GM23338 (cell line): ENCODE measurements at regions not wholly inside any gene's neighbourhood (a gene's known extent, or its start where the extent isn't known, plus 50 kb on each side); places are given as distances from the start of the nearest gene placed in this dataset.

Experiments
- ATAC-seq: fragments of 200-7000 bp; cut with Tn5 transposase; 3 replicates; pipeline ENCODE4 v1.9.1; 2020
- DNase-seq: peaks from one replicate; pipeline ENCODE4 v3.0.0-alpha.2; 2015; ENCODE audit warnings: low spot score
- H2AFZ ChIP-seq: fragments of 200-600 bp; sonication (generic); 2 replicates; pipeline ENCODE4 v1.8.0; 2016; ENCODE audit warnings: antibody characterized with exemption, mild to moderate bottlenecking, moderate library complexity
- H3F3A ChIP-seq: fragments of 200-600 bp; sonication (generic); replicated peaks from 2 replicates; pipeline ENCODE4 v1.8.0; 2017; ENCODE audit warnings: antibody characterized with exemption, mixed run types, low read depth
- H3K27ac ChIP-seq: fragments of 200-600 bp; sonication (generic); 2 replicates; pipeline ENCODE4 v1.6.1; 2016; ENCODE audit warnings: low read depth
- H3K27me3 ChIP-seq: fragments of 200-600 bp; sonication (generic); 2 replicates; pipeline ENCODE4 v1.8.0; 2016; ENCODE audit warnings: mild to moderate bottlenecking, mixed run types, moderate library complexity; ENCODE audit not compliant: insufficient read depth
- H3K36me3 ChIP-seq: fragments of 200-600 bp; sonication (generic); 2 replicates; pipeline ENCODE4 v1.8.0; 2016; ENCODE audit warnings: mild to moderate bottlenecking; ENCODE audit not compliant: insufficient read depth
- H3K4me1 ChIP-seq: fragments of 200-600 bp; sonication (generic); 2 replicates; pipeline ENCODE4 v1.8.0; 2016; ENCODE audit warnings: mild to moderate bottlenecking, moderate library complexity; ENCODE audit not compliant: insufficient read depth
- H3K4me2 ChIP-seq: fragments of 200-600 bp; sonication (generic); 2 replicates; pipeline ENCODE4 v1.7.1; 2017; ENCODE audit warnings: mixed run types
- H3K4me3 ChIP-seq: fragments of 200-600 bp; sonication (generic); 2 replicates; pipeline ENCODE4 v1.6.1; 2016; ENCODE audit warnings: mixed run types
- H3K79me2 ChIP-seq: fragments of 200-600 bp; sonication (generic); replicated peaks from 2 replicates; pipeline ENCODE4 v1.8.0; 2017; ENCODE audit warnings: mild to moderate bottlenecking; ENCODE audit not compliant: insufficient read depth
- H3K9me2 ChIP-seq: fragments of 200-600 bp; sonication (generic); 2 replicates; pipeline ENCODE4 v1.8.0; 2017; ENCODE audit not compliant: insufficient read depth
- H4K20me1 ChIP-seq: fragments of 200-600 bp; sonication (generic); replicated peaks from 2 replicates; pipeline ENCODE4 v1.8.0; 2017; ENCODE audit warnings: mild to moderate bottlenecking; ENCODE audit not compliant: insufficient read depth
- H3K27ac Mint-ChIP-seq: 2 replicates; pipeline ENCODE4 v1.8.0; 2020; ENCODE audit warnings: inconsistent platforms, mild to moderate bottlenecking, moderate library complexity, mixed read lengths
- H3K27me3 Mint-ChIP-seq: 3 replicates; pipeline ENCODE4 v1.8.0; 2022; ENCODE audit warnings: low read depth, mild to moderate bottlenecking, moderate library complexity, mixed read lengths, inconsistent platforms; ENCODE audit not compliant: insufficient read depth, poor library complexity
- H3K36me3 Mint-ChIP-seq: 3 replicates; pipeline ENCODE4 v1.8.0; 2021; ENCODE audit warnings: low read depth, mild to moderate bottlenecking, inconsistent platforms, moderate library complexity, mixed read lengths
- H3K4me1 Mint-ChIP-seq: 3 replicates; pipeline ENCODE4 v1.8.0; 2020; ENCODE audit warnings: mild to moderate bottlenecking, inconsistent platforms, mixed read lengths
- H3K4me3 Mint-ChIP-seq: 3 replicates; pipeline ENCODE4 v1.8.0; 2021; ENCODE audit warnings: moderate library complexity, mild to moderate bottlenecking, inconsistent platforms, mixed read lengths
- H3K9me3 Mint-ChIP-seq: 3 replicates; pipeline ENCODE4 v1.8.0; 2020; ENCODE audit warnings: moderate library complexity, mild to moderate bottlenecking, inconsistent platforms, mixed read lengths
- EZH2phosphoT487 ChIP-seq: fragments of 200-600 bp; sonication (generic); IDR thresholded peaks from one replicate; pipeline ENCODE4 v1.8.1; 2018; ENCODE audit warnings: antibody characterized with exemption; ENCODE audit not compliant: unreplicated experiment
- JUNB ChIP-seq: IDR thresholded peaks from one replicate; pipeline ENCODE4 v1.6.1; 2016; ENCODE audit warnings: antibody characterized with exemption; ENCODE audit not compliant: unreplicated experiment
- NANOG ChIP-seq: IDR thresholded peaks from 2 replicates; pipeline ENCODE4 v1.6.1; 2016; ENCODE audit warnings: antibody characterized with exemption, borderline replicate concordance
- ZNF331 ChIP-seq: fragments of 250-450 bp; sonication (Bioruptor Pico); IDR thresholded peaks from 2 replicates; pipeline ENCODE4 v1.5.0; 2020; ENCODE audit warnings: low read depth, mild to moderate bottlenecking, moderate library complexity
- TF ChIP-seq, protein P1 (sequence below): fragments of 250-450 bp; sonication (Bioruptor Pico); IDR thresholded peaks from 2 replicates; pipeline ENCODE4 v1.5.0; 2020; ENCODE audit warnings: mild to moderate bottlenecking, moderate library complexity

DNA sequence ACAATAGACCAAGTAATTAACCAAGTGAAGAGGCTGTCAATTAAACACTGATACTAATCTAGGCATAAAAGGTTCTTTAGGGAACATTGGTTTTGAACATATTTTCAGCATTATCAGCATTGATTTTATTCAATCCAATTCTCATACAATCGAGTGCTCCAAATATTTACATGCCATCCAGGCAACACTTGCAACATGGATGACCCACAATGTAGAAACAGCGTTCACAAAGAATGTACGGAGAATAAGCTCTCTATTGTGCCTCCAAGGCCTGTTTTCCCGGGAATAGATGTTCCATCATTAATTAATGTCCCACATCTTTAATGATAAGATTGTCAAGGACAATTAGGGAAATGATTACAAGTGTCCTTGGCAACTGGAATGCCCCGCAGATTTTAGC is 117.4 kb downstream of the RFX6 start:
- Histone ChIP-seq H3K4me1 (peaks cover 3% of the 10 kb centered on the region; the same call in 1 of the 2 replicates), H3K4me2 (no peak overlapping the region), H3K27ac (no peak overlapping the region), H3K4me3 (no peak overlapping the region), H3F3A (no peaks in the 10 kb centered on the region), H3K9me2 (no peaks in the 10 kb centered on the region), H3K36me3 (no peaks in the 10 kb centered on the region), H2AFZ (no peak overlapping the region), H3K27me3 (no peaks in the 10 kb centered on the region), H3K79me2 (no peaks in the 10 kb centered on the region), H4K20me1 (no peaks in the 10 kb centered on the region)
- Mint-ChIP-seq H3K9me3 (no peaks in the 10 kb centered on the region), H3K27me3 (peaks cover 3% of the 10 kb centered on the region), H3K4me3 (no peak overlapping the region), H3K36me3 (no peaks in the 10 kb centered on the region), H3K27ac (no peak overlapping the region), H3K4me1 (peaks cover 11% of the 10 kb centered on the region)
- ATAC-seq = no peak
- TF ChIP-seq ZNF331 (CRISPR knock-in tag) = no peak
- TF ChIP-seq JUNB = no peak
- no peak for TF ChIP-seq NANOG
- TF ChIP-seq, protein P1, sequence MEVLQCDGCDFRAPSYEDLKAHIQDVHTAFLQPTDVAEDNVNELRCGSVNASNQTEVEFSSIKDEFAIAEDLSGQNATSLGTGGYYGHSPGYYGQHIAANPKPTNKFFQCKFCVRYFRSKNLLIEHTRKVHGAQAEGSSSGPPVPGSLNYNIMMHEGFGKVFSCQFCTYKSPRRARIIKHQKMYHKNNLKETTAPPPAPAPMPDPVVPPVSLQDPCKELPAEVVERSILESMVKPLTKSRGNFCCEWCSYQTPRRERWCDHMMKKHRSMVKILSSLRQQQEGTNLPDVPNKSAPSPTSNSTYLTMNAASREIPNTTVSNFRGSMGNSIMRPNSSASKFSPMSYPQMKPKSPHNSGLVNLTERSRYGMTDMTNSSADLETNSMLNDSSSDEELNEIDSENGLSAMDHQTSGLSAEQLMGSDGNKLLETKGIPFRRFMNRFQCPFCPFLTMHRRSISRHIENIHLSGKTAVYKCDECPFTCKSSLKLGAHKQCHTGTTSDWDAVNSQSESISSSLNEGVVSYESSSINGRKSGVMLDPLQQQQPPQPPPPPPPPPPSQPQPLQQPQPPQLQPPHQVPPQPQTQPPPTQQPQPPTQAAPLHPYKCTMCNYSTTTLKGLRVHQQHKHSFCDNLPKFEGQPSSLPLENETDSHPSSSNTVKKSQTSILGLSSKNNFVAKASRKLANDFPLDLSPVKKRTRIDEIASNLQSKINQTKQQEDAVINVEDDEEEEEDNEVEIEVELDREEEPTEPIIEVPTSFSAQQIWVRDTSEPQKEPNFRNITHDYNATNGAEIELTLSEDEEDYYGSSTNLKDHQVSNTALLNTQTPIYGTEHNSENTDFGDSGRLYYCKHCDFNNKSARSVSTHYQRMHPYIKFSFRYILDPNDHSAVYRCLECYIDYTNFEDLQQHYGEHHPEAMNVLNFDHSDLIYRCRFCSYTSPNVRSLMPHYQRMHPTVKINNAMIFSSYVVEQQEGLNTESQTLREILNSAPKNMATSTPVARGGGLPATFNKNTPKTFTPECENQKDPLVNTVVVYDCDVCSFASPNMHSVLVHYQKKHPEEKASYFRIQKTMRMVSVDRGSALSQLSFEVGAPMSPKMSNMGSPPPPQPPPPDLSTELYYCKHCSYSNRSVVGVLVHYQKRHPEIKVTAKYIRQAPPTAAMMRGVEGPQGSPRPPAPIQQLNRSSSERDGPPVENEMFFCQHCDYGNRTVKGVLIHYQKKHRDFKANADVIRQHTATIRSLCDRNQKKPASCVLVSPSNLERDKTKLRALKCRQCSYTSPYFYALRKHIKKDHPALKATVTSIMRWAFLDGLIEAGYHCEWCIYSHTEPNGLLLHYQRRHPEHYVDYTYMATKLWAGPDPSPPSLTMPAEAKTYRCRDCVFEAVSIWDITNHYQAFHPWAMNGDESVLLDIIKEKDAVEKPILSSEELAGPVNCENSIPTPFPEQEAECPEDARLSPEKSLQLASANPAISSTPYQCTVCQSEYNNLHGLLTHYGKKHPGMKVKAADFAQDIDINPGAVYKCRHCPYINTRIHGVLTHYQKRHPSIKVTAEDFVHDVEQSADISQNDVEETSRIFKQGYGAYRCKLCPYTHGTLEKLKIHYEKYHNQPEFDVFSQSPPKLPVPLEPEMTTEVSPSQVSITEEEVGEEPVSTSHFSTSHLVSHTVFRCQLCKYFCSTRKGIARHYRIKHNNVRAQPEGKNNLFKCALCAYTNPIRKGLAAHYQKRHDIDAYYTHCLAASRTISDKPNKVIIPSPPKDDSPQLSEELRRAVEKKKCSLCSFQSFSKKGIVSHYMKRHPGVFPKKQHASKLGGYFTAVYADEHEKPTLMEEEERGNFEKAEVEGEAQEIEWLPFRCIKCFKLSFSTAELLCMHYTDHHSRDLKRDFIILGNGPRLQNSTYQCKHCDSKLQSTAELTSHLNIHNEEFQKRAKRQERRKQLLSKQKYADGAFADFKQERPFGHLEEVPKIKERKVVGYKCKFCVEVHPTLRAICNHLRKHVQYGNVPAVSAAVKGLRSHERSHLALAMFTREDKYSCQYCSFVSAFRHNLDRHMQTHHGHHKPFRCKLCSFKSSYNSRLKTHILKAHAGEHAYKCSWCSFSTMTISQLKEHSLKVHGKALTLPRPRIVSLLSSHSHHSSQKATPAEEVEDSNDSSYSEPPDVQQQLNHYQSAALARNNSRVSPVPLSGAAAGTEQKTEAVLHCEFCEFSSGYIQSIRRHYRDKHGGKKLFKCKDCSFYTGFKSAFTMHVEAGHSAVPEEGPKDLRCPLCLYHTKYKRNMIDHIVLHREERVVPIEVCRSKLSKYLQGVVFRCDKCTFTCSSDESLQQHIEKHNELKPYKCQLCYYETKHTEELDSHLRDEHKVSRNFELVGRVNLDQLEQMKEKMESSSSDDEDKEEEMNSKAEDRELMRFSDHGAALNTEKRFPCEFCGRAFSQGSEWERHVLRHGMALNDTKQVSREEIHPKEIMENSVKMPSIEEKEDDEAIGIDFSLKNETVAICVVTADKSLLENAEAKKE (CRISPR knock-in tag) = no peak
- no peak for DNase-seq

DNA sequence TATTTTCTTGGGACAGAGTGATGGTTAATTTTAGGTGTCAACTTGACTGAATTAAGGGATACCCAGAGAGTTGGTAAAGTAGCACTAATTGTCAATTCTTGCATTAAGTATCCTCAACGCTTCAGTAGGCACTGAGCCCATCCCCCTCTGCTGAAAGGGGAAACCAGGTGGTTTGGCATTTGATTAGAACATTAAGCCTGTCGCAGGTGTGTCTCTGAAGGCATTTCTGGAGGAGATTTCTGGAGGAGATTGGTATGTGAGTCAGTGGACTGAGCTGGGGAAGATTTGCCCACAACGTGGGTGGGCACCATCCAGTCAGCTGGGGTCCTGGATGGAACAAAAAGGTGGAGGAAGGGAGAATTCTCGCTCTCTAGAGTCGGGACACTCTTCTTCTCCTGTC is 119.8 kb downstream of the RFX6 start:
- no peaks in the 10 kb centered on the region for H3K36me3 Mint-ChIP-seq
- H3K4me1 Mint-ChIP-seq = peaks cover 11% of the 10 kb centered on the region
- Histone ChIP-seq H3K4me2 (no peak overlapping the region), H4K20me1 (no peaks in the 10 kb centered on the region), H2AFZ (peak overlapping the region; percentile 67; the same call in 1 of the 2 replicates), H3K27me3 (no peaks in the 10 kb centered on the region), H3K27ac (no peak overlapping the region; the same call in 1 of the 2 replicates), H3K9me2 (no peaks in the 10 kb centered on the region), H3F3A (no peaks in the 10 kb centered on the region), H3K4me1 (peaks cover 3% of the 10 kb centered on the region; the same call in 1 of the 2 replicates), H3K36me3 (no peaks in the 10 kb centered on the region), H3K4me3 (no peak overlapping the region), H3K79me2 (no peaks in the 10 kb centered on the region)
- peak overlapping the region; percentile 71 for H3K27ac Mint-ChIP-seq
- no peak overlapping the region for H3K4me3 Mint-ChIP-seq
- H3K27me3 Mint-ChIP-seq = peaks cover 3% of the 10 kb centered on the region
- ATAC-seq (peak; percentile 63), DNase-seq (peak; percentile 59)
- H3K9me3 Mint-ChIP-seq = no peaks in the 10 kb centered on the region
- no peak for TF ChIP-seq EZH2phosphoT487
- no peak for TF ChIP-seq ZNF331 (CRISPR knock-in tag)
- TF ChIP-seq, protein P1 (CRISPR knock-in tag) = no peak
